Stimulated activated naive B cell treated with anti-CD40 and anti-IgM and Interleukin-4, amounts not matched to agents 10 μg/mL and 1 μg/mL and 100 μg/mL, for 72 hours (primary cell): ENCODE measurements at regions not wholly inside any gene's neighbourhood (a gene's known extent, or its start where the extent isn't known, plus 50 kb on each side); places are given as distances from the start of the nearest gene placed in this dataset.

ENCODE experiments used
- ATAC-seq, 2 donors: fragments of 150-1000 bp; cut with Tn5 transposase; replicated peaks; 2 replicates each; pipeline ENCODE4 v1.10.0; 2021; ENCODE audit warnings: moderate library complexity in 1 of 2
- DNase-seq: peaks from one replicate; pipeline ENCODE4 v3.0.0; 2021
- H3K27ac Mint-ChIP-seq: one replicate; pipeline ENCODE4 v1.8.0; 2022; ENCODE audit warnings: mild to moderate bottlenecking, mixed read lengths
- H3K27me3 Mint-ChIP-seq, 2 donors: one replicate each; pipeline ENCODE4 v1.8.0; 2022; ENCODE audit warnings: mixed read lengths in 2 of 2
- H3K36me3 Mint-ChIP-seq, 2 donors: one replicate each; pipeline ENCODE4 v1.8.0; 2022; ENCODE audit warnings: mixed read lengths in 2 of 2, mild to moderate bottlenecking in 1 of 2
- H3K4me1 Mint-ChIP-seq, 2 donors: one replicate each; pipeline ENCODE4 v1.8.0; 2022; ENCODE audit warnings: mixed read lengths in 2 of 2, mild to moderate bottlenecking in 1 of 2
- H3K4me3 Mint-ChIP-seq, 2 donors: one replicate each; pipeline ENCODE4 v1.8.0; 2022; ENCODE audit warnings: mild to moderate bottlenecking in 2 of 2, mixed read lengths in 2 of 2, moderate library complexity in 1 of 2
- H3K9me3 Mint-ChIP-seq, 2 donors: one replicate each; pipeline ENCODE4 v1.8.0; 2022; ENCODE audit warnings: mixed read lengths in 2 of 2, mild to moderate bottlenecking in 1 of 2

- Mint-ChIP-seq H3K27ac (no peak overlapping the region), H3K4me1 (no peaks in the 10 kb centered on the region), H3K27me3 (no peaks in the 10 kb centered on the region), H3K9me3 (peaks cover 6 to 7% of the 10 kb centered on the region in 2 donors), H3K4me3 (no peak overlapping the region), H3K36me3 (no peaks in the 10 kb centered on the region)
- DNase-seq (no peak), ATAC-seq (no peak)
These were observed 277.2 kb upstream of the NT5E start for GRCh38 chr6:85172705-85173104.

- Mint-ChIP-seq H3K27me3 (no peaks in the 10 kb centered on the region), H3K4me3 (no peak overlapping the region), H3K27ac (no peak overlapping the region), H3K4me1 (no peaks in the 10 kb centered on the region), H3K36me3 (no peaks in the 10 kb centered on the region), H3K9me3 (peaks cover 6 to 7% of the 10 kb centered on the region in 2 donors)
- DNase-seq (no peak), ATAC-seq (no peak)
These were observed 277.7 kb upstream of the NT5E start for GRCh38 chr6:85172161-85172560.

- Mint-ChIP-seq H3K9me3 (peaks cover under 1 to 3% of the 10 kb centered on the region in 2 donors), H3K4me3 (no peak overlapping the region), H3K36me3 (no peaks in the 10 kb centered on the region), H3K27me3 (no peaks in the 10 kb centered on the region), H3K4me1 (no peaks in the 10 kb centered on the region), H3K27ac (no peak overlapping the region)
- ATAC-seq (no peak), DNase-seq (no peak)
These were observed 280.7 kb upstream of the NT5E start for GRCh38 chr6:85169189-85169588.

GRCh38 chr6:85168146-85168545 is 281.7 kb upstream of the NT5E start:
- Mint-ChIP-seq H3K4me3 (no peak overlapping the region), H3K36me3 (no peaks in the 10 kb centered on the region), H3K4me1 (no peaks in the 10 kb centered on the region), H3K27ac (no peak overlapping the region), H3K27me3 (no peaks in the 10 kb centered on the region), H3K9me3 (peaks cover 0 to 2% of the 10 kb centered on the region in 2 donors)
- ATAC-seq (no peak), DNase-seq (no peak)

GRCh38 chr6:85166114-85166741 is 283.7 kb upstream of the NT5E start:
- Mint-ChIP-seq H3K4me3 (no peak overlapping the region), H3K4me1 (no peaks in the 10 kb centered on the region), H3K9me3 (peaks cover 0 to 2% of the 10 kb centered on the region in 2 donors), H3K27me3 (no peaks in the 10 kb centered on the region), H3K27ac (no peak overlapping the region), H3K36me3 (no peaks in the 10 kb centered on the region)
- ATAC-seq (no peak), DNase-seq (no peak)

GRCh38 chr6:85163156-85164080 is 286.5 kb upstream of the NT5E start:
- H3K4me1 Mint-ChIP-seq, result no peaks in the 10 kb centered on the region

GRCh38 chr6:85157311-85157710 is 292.6 kb upstream of the NT5E start:
- Mint-ChIP-seq H3K4me3 (no peak overlapping the region), H3K27ac (no peak overlapping the region), H3K36me3 (no peaks in the 10 kb centered on the region), H3K9me3 (peaks cover 1 to 4% of the 10 kb centered on the region in 2 donors), H3K4me1 (no peaks in the 10 kb centered on the region), H3K27me3 (no peaks in the 10 kb centered on the region)
- ATAC-seq (no peak), DNase-seq (no peak)

More at GRCh38 chr6:85163156-85164080, 286.5 kb upstream of the NT5E start:
- Mint-ChIP-seq H3K4me3 (no peak overlapping the region), H3K36me3 (no peaks in the 10 kb centered on the region), H3K27me3 (no peaks in the 10 kb centered on the region), H3K9me3 (peaks cover 0 to 2% of the 10 kb centered on the region in 2 donors), H3K27ac (no peak overlapping the region)
- ATAC-seq, result no peak
- DNase-seq, result no peak

- no peaks in the 10 kb centered on the region for H3K36me3 Mint-ChIP-seq
- H3K27ac Mint-ChIP-seq, result no peak overlapping the region
- DNase-seq, result no peak
- no peak for ATAC-seq
- no peak overlapping the region for H3K4me3 Mint-ChIP-seq
- H3K27me3 Mint-ChIP-seq, result no peaks in the 10 kb centered on the region
- H3K4me1 Mint-ChIP-seq, result no peaks in the 10 kb centered on the region
- peaks cover 4 to 15% of the 10 kb centered on the region in 2 donors for H3K9me3 Mint-ChIP-seq
These were observed 306.2 kb upstream of the NT5E start for GRCh38 chr6:85143676-85144075.

- peaks cover 0 to 6% of the 10 kb centered on the region in 2 donors for H3K9me3 Mint-ChIP-seq
- no peak for DNase-seq
- no peak overlapping the region for H3K4me3 Mint-ChIP-seq
- no peak overlapping the region for H3K27ac Mint-ChIP-seq
- no peaks in the 10 kb centered on the region for H3K4me1 Mint-ChIP-seq
- no peaks in the 10 kb centered on the region for H3K27me3 Mint-ChIP-seq
- H3K36me3 Mint-ChIP-seq, result no peaks in the 10 kb centered on the region
- no peak for ATAC-seq
These were observed 312.0 kb upstream of the NT5E start for GRCh38 chr6:85137865-85138264.

- Mint-ChIP-seq H3K4me1 (no peaks in the 10 kb centered on the region), H3K27ac (no peak overlapping the region), H3K36me3 (no peaks in the 10 kb centered on the region), H3K4me3 (no peak overlapping the region), H3K27me3 (no peaks in the 10 kb centered on the region), H3K9me3 (peaks cover 0 to 6% of the 10 kb centered on the region in 2 donors)
- ATAC-seq (no peak), DNase-seq (no peak)
These were observed 313.6 kb upstream of the NT5E start for GRCh38 chr6:85136310-85136709.

GRCh38 chr6:85135376-85136094 is 314.3 kb upstream of the NT5E start:
- H3K36me3 Mint-ChIP-seq, result no peaks in the 10 kb centered on the region
- H3K27ac Mint-ChIP-seq, result no peak overlapping the region
- H3K9me3 Mint-ChIP-seq, result peaks cover 0 to 6% of the 10 kb centered on the region in 2 donors
- H3K27me3 Mint-ChIP-seq, result no peaks in the 10 kb centered on the region
- no peaks in the 10 kb centered on the region for H3K4me1 Mint-ChIP-seq
- ATAC-seq, result no peak
- no peak for DNase-seq
- H3K4me3 Mint-ChIP-seq, result no peak overlapping the region

- Mint-ChIP-seq H3K4me3 (no peak overlapping the region), H3K36me3 (no peaks in the 10 kb centered on the region), H3K4me1 (no peaks in the 10 kb centered on the region), H3K9me3 (peaks cover 0 to 5% of the 10 kb centered on the region in 2 donors), H3K27me3 (no peaks in the 10 kb centered on the region), H3K27ac (no peak overlapping the region)
- ATAC-seq (no peak), DNase-seq (no peak)
These were observed 315.7 kb upstream of the NT5E start for GRCh38 chr6:85134172-85134571.

- H3K36me3 Mint-ChIP-seq, result no peaks in the 10 kb centered on the region
- H3K27ac Mint-ChIP-seq, result no peak overlapping the region
- H3K27me3 Mint-ChIP-seq, result peaks cover 0 to 5% of the 10 kb centered on the region in 2 donors
- DNase-seq, result no peak
- peaks cover 0 to 1% of the 10 kb centered on the region in 2 donors for H3K9me3 Mint-ChIP-seq
- no peak overlapping the region for H3K4me3 Mint-ChIP-seq
- no peak for ATAC-seq
- no peaks in the 10 kb centered on the region for H3K4me1 Mint-ChIP-seq
These were observed 317.8 kb upstream of the NT5E start for GRCh38 chr6:85132091-85132490.

GRCh38 chr6:85130743-85131142 is 319.1 kb upstream of the NT5E start:
- Mint-ChIP-seq H3K4me3 (no peak overlapping the region), H3K27me3 (peaks cover 0 to 15% of the 10 kb centered on the region in 2 donors), H3K4me1 (no peaks in the 10 kb centered on the region), H3K36me3 (no peaks in the 10 kb centered on the region), H3K9me3 (peaks cover 0 to 1% of the 10 kb centered on the region in 2 donors), H3K27ac (no peak overlapping the region)
- no peak for DNase-seq
- no peak for ATAC-seq
